Dedifferentiated amniotic fluid mesenchymal stem cell (primary cell): ENCODE measurements at regions not wholly inside any gene's neighbourhood (a gene's known extent, or its start where the extent isn't known, plus 50 kb on each side); places are given as distances from the start of the nearest gene placed in this dataset.
"Not testable (repeated sequence)": the region's sequence is repeated elsewhere in the genome, so short reads cannot be mapped to it uniquely, and the experiment has no call there.

Experiments
- DNase-seq: peaks from one replicate; pipeline ENCODE4 v3.0.0-alpha.2; 2016; ENCODE audit errors: extremely low spot score

DNA sequence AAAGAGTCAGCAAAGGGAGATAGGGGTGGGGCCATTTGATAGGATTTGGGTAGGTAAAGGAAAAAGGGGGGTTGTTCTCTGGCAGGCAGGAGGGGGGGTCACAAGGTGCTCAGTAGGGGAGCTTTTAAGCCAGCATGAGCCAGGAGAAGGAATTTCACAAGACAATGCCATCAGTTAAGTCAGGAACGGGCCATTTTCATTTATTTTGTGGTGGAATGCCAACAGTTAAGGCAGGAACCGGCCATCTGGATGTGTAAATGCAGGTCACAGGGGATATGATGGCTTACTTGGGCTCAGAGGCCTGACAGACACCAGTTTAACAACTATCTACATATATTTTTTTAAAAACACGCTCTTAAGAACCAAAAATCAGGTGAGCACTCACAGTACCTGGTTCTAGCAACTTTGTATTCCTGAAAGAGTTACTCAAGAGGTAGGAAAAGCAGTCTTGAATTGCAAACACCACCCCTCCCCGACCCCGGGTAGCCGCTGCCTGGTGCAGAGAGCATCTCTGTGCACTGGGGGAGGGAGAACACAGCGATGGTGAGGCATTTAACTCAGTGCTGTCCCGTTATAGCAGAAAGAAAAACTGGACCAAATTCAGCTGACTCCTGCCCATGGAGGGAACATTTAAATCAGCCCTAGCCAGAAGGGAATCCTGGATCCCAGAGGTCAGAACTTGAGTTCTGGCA is 414.5 kb upstream of the KLHL29 start:
- DNase-seq = no peak

GRCh38 chr2:22970991-22971390 is 414.0 kb upstream of the KLHL29 start:
- no peak for DNase-seq

GRCh38 chr2:22981785-22982184 is 403.2 kb upstream of the KLHL29 start:
- DNase-seq = no peak

- DNase-seq = not testable (repeated sequence)
These were observed 400.8 kb upstream of the KLHL29 start for GRCh38 chr2:22984152-22984551.

GRCh38 chr2:22990246-22990645 is 394.7 kb upstream of the KLHL29 start:
- no peak for DNase-seq

DNA sequence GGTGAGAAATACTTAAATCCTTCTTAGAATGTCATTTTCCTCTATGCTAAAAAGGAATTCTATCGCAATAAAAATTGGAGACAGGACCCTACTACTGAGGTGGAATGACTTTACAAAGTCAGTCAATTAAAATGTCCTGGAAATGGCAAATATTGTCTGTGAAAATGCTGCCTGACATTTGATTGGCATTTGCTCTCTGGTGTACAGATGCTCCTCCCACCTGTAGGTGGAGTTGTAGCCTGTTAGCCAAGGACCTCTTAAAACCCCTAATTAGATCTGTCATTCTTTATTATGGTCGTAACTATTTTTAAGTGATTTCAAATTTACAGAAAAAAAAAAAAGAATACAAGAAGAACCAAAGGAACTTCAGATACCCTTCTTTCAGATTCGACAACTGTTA is 393.1 kb upstream of the KLHL29 start:
- no peak for DNase-seq

GRCh38 chr2:22992441-22992840 is 392.5 kb upstream of the KLHL29 start:
- DNase-seq = no peak

DNA sequence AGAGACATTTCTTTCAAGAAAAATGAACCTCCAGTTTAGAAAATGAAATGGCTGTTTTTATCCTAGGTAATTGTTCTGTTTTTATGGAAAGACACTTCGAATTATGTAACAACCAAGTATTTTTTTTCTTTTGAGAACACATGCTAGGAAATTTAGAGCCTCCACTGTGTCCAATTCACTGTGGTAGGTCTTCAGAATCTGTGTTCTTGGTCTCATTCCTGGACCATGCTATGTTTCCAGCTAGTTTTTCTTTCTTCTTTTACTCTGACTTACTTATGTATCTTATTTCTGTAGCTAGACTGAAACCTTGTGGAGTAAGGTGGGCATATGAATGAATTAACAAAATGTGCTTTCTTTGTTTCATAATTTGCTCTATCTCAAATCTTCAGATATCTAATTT is 391.7 kb upstream of the KLHL29 start:
- no peak for DNase-seq

DNA sequence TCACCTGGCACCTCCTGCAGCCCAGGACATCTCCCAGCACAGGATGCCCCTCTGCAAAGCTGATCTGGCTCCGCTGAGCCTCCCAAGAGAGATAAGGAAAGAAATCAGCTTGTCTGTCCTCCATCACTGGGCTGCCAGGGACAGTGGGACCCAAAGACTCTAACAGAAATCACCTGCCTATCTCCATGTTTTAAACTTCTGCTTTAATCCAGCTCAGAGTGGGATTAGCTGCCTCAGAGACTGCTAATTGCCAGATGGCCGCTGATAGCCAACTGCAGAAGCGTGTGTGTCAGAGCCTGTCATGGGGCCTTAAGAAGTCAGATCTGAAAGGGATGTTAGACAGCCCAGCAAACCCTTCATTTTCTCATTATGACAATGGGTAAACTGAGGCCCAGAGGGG is 389.4 kb upstream of the KLHL29 start:
- no peak for DNase-seq

- DNase-seq = no peak
These were observed 388.1 kb upstream of the KLHL29 start for GRCh38 chr2:22996911-22997310.

GRCh38 chr2:22998359-22998758 is 386.6 kb upstream of the KLHL29 start:
- DNase-seq = no peak

GRCh38 chr2:22999951-23000350 is 385.0 kb upstream of the KLHL29 start:
- DNase-seq = no peak

DNA sequence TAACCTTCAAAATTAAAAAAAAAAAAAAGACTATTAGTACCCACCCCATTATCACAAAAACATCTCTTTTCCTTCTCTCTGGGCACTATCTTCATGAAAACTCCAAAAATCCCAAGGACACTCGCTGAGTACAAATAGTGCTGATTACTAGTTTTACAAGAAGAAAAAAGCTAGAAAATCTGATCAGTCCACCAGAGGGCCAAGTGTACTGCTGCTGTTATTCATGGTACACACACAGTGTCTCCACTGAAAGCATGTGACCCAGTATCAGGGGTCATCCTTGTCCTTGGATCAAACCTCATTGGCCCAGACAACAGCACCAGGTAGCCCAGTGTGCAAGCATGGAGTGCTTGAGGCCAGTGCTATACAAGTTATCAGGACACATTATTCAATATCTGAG is 382.7 kb upstream of the KLHL29 start:
- no peak for DNase-seq

DNA sequence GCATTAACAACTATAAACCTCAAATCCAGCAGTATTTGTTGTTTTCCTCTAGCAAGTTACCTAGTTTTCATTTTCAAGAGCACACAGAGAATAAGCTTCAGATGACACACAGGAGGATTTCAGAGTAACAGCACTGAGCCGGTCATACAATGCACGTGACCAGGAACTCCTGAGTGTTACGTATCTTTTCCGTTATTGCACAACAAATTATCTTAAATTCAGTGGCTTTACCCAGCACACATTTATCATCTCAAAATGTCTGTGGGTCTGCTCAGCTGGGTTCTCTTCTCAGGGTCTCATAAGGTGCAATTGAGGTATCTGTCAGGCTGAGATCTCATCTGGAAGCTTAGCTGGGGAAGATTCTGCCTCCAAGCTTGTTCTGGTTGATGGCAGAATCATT is 379.5 kb upstream of the KLHL29 start:
- no peak for DNase-seq

DNA sequence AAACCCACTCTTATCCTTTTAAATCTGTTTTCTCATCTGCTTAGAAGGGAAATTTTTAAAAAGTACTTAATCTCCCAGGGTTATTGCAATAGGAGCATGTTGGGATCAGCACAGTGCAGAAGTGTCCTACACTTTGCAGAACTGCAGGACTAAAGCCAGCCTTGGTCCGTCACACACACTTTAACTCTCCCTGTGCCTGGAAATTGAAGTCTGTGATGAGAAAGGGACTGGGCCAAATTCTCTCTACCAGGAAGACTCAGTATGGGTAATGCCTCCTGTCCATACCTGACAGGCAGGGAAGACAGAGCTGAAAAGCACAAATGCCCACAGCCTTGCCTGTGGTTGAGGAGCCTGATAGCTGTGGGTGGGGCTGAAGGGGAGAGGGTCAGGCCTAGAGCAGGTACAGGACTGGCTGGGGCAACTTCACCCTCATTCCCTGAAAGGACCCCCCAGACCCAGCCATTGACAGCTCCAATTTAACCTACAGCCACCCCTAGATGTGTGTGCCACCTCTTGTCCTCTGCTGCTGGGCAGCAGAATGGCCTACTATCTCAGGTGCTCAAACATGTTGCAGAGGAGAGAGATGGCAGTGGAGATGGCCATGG is 377.2 kb upstream of the KLHL29 start:
- DNase-seq = no peak

DNA sequence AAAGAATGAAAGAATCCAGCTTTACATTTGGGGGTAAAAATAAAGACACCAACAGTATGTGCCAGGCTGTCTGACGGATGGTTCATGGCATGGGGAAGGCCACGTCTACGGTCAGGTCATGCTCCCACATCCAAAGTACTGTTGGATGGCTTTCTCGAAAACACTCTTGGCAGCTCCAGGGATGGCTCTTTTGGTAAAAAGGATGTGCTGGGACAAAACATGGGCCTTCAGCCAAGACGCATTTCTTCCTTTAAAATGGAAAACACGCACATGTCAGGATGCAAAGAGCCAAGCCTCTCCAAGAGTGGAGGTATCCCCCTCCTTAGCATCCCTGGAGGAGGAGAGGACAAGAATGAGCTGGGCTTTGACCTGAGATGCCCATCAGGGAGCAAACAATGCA is 376.5 kb upstream of the KLHL29 start:
- DNase-seq = no peak

- no peak for DNase-seq
These were observed 376.0 kb upstream of the KLHL29 start for GRCh38 chr2:23008951-23009350.

DNA sequence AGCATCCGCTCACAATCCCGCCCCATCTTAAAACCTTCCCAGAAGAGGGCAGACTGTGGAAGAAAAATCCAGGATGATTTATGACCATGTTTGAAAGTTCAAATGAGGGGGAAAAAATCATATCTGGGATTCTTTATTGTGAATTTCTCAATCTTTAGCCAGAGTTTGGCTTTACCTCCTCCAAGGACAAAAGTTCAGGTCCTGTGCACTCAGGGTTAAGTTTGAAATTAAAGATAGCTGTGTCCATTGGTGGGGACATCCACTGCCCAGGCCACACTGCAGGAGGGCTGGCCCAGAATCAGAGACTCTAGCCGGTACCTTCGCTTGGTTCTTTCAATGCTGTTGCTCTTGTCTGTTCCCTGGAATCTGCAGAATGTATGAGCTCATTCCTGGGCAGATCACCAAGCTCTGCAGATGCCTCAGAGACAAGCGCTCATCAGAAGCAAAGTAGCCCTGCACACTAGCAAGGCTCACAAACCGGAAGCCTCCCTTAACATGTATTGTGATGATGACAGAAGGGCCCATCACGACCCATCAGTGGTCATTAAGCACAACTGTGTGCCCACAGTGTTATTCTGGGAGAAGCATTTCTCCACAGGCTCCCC is 375.3 kb upstream of the KLHL29 start:
- DNase-seq = no peak

DNA sequence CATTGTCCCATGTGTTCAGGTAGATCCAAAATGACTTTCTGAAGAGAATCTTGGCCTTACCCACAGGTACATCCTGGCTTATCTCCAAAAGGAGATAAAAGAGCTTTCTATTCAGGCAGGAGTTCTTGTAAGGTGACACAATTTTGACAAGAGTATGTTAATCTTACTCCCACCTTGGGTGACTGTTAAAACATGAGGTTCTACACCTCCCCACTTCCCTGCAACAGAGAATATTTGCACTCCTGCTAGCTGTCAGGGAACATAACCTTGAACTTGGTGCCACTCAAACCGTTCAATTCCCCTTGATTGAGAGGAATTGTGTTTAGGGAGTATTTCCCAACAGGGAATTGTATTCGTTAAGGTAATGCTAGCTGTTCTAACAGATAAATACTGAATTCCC is 372.5 kb upstream of the KLHL29 start:
- DNase-seq = no peak

DNA sequence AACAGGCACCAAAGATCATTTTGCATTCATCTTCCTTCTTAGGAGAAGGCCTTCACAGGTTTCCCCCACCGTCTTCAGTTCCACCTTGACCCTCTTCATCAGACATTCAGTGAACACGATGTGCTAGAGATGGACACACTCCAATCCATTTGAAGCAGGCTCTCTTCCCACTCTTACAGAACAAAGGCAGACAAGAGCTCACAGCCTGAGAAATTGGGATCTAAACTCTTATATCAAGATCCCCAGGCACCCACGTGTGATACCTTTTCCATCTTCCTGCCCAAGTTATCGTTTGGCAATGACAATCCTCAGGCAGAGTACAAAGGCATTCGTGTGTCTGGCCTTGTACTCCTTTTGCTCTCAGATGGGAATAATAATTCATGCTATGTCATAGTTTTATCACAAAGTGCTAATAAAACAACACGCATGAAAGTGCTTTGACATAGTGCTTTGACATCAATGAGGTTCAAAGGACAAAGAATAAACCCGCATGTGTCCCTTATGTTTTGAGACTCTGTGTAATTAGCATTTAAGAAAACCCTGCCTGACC is 369.3 kb upstream of the KLHL29 start:
- DNase-seq = no peak

DNA sequence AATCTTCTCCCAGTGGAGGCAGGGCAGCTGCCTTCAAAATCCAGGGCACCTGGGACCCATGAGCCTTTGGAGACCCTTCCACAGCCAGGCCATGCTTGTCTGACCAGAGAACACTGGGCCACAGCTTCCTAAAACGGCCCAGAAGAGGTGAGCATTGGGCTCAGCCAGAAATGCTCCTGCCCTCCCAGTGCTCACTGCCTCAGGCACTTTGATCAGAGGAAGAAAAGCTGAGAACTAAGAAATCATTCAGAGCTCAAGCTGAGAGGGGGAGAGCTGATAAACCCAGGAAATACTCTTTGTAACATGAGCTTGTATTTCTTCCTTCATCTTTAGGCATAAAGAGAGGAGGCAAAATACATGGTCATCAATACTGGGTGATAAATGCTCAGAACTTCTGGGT is 365.5 kb upstream of the KLHL29 start:
- no peak for DNase-seq

GRCh38 chr2:23020659-23021058 is 364.3 kb upstream of the KLHL29 start:
- DNase-seq = no peak
